GM21381 (cell line): ENCODE measurements at regions not wholly inside any gene's neighbourhood (a gene's known extent, or its start where the extent isn't known, plus 50 kb on each side); places are given as distances from the start of the nearest gene placed in this dataset.
A peak's percentile ranks its signal among the peaks of the same experiment; 100 is the strongest.

ENCODE experiments used
- ATAC-seq: cut with Tn5 transposase; IDR thresholded peaks from one replicate; pipeline ENCODE4 v1.9.1; 2021; ENCODE audit warnings: mild to moderate bottlenecking, moderate library complexity; ENCODE audit not compliant: unreplicated experiment

GRCh38 chr11:28715726-28716125 is 607.5 kb downstream of the METTL15 start:
- ATAC-seq: no peak

DNA sequence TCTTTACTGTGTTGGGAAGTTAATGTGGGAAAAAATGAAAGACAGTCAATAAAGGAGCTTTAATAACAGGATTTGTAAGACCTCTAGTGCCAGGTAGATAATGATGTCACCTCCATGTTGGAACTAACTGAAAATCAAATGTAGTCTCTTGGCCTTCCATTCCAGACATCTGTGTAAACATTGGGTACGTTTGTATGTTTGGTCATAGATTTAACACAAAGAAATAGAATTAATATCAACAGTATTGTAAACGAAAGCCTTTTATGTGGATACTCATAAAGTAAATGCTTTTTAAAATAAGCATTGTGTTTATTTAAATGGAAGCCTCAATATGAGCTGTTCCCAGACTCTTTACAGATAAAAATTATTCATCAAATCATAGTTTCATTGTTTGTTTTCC is 605.7 kb downstream of the METTL15 start:
- ATAC-seq: no peak

DNA sequence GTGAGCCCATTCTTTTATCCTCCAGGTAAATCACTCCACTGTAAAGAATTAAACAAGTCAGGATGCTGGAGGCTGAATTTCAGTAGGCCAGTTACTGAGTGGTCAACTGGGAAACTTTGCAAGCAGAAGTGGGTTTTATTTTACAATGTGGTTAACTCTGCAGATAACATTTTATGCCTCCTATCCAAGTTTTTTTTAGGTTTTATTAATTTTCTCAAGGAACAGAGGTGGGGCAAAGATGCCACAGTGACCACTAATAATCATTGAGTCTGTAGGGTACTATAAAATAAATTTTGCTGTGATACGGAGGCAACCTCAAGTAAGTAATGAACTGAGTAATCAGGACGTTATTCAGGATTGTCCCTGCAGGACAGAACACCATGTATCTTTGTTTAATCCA is 599.9 kb downstream of the METTL15 start:
- no peak for ATAC-seq

DNA sequence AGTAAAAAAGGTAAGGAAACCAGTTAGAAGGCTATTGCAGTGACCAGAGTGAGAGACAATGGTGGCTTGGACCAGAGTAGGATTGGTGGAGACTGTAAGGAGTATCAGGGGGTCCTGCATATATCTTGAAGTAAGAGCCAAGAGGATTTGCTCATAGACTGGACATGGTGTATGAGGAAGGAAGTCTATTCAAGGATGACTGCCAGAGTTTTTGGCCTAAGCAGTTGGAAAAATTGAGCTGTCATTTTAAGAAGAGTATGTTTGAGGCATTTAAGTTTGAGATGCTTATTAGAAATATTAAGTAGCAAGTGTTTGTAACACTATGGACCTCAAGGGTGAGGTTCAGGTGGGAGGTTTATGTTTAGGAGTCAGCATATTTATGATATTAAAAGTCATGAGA is 596.6 kb downstream of the METTL15 start:
- ATAC-seq: no peak

DNA sequence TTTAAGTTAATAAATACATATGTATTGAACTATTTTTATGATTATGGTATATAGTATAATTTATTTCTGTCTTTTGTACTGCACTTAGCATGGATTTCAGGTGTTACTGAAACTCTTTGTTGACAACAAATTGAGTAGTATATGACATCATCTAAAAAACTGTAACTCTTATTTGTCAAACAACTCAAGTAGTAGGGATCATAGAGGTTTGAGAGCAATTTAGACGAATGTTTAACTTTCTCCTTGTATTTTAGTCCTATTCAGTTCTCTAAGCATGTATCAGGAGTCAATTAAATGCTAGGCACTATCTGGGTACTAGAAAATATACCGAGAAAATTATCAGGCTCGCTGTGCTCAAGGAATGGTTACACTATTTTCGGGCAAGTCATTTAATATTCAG is 595.2 kb downstream of the METTL15 start:
- no peak for ATAC-seq

DNA sequence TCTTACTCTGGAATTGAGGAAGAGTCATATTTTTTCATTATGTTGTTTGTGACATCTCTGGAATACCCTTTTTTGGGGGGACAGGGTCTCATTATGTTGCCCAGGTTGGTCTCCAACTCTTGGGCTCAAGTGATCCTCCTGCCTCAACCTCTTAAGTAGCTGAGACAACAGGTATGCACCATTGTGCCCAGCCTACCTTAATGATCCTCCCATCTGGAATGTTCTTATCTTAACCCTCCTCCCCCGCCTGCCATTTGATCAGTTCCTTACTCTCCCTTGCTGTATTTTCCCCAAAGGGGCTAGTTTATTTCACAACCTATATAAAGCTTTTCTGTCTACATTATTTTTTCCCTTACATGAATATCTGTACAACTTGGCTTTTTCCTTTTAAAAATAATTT is 594.7 kb downstream of the METTL15 start:
- no peak for ATAC-seq

DNA sequence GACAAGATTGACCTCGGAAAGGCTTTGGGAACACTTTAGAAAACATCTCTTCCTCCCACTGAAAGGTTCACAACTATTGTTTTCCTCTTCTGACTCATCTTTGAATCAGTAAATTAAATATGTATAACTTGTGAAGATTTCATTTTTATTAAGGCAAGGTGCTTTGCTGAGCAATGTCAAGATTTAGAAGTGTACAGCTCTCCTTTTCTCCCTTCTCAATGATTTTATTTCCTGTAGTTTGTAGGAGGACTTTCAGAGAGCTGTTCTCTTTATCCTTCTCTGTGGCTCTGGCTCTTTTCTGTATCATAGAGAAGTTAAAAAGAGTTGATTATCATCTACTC is 594.2 kb downstream of the METTL15 start:
- ATAC-seq: no peak

GRCh38 chr11:28701760-28702449 is 593.7 kb downstream of the METTL15 start:
- no peak for ATAC-seq

- ATAC-seq: no peak
Measured at GRCh38 chr11:28699701-28700100, 591.5 kb downstream of the METTL15 start.

DNA sequence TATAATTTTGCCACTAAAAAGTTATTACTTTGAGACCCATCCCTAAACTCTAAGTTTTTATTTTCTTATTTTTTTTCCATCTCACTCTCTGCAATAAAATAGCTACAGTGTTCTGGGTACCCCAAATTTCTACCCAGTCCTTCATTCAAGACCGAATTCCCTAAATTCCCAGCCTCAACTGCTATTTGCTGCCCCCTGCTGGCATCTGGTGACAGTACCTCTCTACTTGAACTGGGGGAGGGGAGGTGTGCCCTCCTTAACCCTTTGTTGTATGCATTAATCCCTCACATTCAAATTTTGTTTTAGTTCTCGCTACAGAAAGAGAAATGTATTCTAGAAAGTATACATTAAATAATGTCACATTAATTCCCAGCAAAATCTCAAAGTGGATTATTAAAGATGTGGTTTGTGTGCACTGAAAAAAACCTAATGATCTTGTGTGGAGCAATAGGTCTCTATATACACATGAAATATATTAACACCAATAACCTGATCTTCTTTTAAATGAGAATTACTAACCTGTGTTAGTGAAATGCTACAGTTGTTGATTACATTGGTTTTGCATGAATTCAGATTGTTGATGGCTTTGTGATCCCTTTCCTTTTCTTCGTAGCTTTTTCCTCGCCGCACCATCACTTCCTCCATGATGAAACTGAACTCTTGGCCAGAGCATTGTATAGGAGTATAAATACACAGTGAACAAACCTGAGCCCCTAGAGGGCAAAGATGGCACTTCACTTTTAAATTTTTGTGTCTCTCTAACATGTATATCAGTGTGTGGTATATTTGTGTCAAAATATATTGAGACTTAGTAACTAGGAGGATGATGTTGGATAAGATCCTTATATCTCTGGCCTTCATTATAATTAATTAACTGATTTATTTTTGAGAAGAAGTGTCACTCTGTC is 590.0 kb downstream of the METTL15 start:
- peak; percentile 64 for ATAC-seq

- no peak for ATAC-seq
Measured at GRCh38 chr11:28696591-28696990, 588.4 kb downstream of the METTL15 start.

DNA sequence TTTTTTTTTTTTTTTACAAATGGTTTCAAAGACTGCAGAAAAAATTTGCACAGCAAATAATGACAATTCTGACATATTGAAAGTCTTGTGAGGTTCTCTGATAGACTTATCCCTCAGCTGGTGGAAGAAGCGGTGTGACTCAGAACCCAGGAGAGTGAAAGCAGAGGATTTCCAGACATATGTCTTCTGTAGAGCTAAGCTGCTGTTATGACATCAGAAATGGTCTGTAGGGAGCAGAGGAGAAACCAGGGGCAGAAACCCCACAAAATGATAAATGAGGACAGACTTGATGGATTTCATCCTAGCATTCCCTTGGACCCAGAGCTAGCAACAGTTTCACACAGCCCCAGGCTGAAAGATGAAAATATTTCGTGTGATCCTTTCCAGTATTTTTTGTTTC is 582.6 kb downstream of the METTL15 start:
- ATAC-seq: no peak

- no peak for ATAC-seq
Measured at GRCh38 chr11:28684011-28684586, 575.9 kb downstream of the METTL15 start.

DNA sequence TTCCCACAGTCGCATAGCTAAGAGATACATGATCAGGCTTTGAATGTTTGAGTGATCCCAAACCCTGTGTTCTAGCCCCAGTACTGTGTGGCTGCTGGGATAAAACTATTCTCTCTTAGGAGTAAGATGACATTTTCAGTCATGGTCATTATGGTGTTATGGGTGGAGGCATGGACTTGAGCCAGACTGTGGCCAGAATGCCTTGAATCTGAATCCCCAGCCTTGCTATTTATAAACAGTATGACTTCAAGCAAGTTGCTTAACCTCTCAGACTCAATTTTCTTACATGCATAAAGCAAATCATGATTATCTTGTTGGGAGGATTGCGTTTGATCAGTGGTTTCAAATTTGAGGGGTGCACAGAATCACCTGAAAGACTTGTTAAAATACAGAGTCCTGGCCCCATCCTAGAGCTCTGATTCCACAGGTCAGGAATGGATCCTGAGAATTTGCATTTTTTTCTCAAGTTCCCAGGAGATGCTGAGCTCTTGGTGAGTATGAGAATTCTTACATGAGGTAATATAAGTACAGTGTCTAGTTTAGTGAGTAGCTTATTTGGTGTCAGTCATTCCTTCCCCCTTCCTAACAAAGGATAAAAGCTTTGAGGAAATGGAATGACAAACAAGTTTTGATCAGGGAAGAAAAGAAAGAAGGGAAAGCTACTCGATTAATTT is 571.7 kb downstream of the METTL15 start:
- no peak for ATAC-seq

DNA sequence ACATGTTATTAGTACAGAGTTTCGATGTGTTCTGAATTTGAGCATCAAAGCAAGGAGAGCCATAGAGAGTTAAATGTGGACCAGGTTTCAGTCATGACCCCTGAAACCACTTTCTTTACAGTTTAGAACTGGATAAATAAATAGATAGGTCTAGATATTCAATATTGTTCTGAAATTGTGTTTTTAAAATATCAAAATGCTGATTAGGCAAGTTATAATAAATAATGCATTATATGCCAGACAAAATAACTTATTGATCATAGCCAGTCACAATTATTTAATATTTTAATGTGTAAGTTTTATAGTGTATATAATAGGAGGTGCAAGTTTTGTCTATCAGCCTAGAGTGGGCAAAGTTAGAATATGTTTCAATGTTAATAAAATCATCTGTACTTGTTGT is 569.5 kb downstream of the METTL15 start:
- ATAC-seq: no peak

GRCh38 chr11:28675183-28675582 is 567.0 kb downstream of the METTL15 start:
- no peak for ATAC-seq

- ATAC-seq: no peak
Measured at GRCh38 chr11:28674433-28675103, 566.4 kb downstream of the METTL15 start.

GRCh38 chr11:28673691-28674432 is 565.7 kb downstream of the METTL15 start:
- no peak for ATAC-seq

DNA sequence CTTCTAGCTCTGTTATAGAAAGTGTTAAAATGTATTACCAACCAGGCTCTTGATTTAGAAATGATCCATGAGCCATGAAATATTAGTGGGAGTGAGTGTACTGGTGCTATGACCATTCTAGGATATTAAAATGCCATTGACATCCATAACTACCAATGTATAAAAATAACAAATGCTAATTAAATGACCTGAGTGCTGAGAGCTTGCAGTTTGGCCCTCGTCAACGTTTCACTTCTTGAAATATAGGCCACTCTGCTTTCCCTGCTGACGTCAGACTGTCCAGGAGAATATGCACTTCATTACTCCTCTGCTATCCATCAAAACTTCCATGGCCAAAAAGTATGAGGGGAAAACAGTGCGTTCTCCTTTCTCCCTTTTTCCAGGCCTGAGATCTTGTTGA is 563.1 kb downstream of the METTL15 start:
- no peak for ATAC-seq

DNA sequence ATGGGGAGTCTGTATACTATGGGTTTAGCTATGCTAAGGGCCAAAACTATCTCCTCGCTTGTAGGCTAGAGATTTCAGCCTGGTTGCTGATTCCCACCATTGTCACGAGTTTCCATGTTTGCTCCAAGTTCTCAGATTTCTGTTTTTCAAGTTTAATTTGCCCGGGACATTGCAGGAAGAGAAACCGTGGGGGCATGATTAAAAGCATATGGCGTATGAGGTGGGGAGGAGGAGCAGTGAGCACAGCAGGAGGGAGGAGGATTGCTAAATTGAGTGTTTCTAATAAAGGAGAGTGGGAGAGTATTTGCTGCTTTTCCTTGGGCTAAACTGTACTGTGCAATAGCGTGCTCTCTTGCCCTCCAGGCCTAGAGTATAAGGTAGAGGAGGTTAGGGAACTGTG is 558.4 kb downstream of the METTL15 start:
- ATAC-seq: no peak
